Endothelial cell of umbilical vein (primary cell): ENCODE measurements at regions not wholly inside any gene's neighbourhood (a gene's known extent, or its start where the extent isn't known, plus 50 kb on each side); places are given as distances from the start of the nearest gene placed in this dataset.

Experiments used
- EZH2 ChIP-seq: IDR thresholded peaks from 2 replicates; pipeline ENCODE4 v1.6.1; 2012; ENCODE audit warnings: borderline replicate concordance, low read depth, mild to moderate bottlenecking, moderate library complexity, low read length, inconsistent platforms; ENCODE audit not compliant: severe bottlenecking
- FOS ChIP-seq: IDR thresholded peaks from 2 replicates; pipeline ENCODE4 v1.6.1; 2011; ENCODE audit warnings: mild to moderate bottlenecking, low read length, moderate library complexity, borderline replicate concordance; ENCODE audit not compliant: insufficient read depth
- GATA2 ChIP-seq: IDR thresholded peaks from 2 replicates; pipeline ENCODE4 v1.7.0; 2011; ENCODE audit warnings: low read depth, mild to moderate bottlenecking, moderate library complexity, mixed read lengths, low read length; ENCODE audit not compliant: insufficient read length, insufficient read depth
- JUN ChIP-seq: IDR thresholded peaks from 2 replicates; pipeline ENCODE4 v1.6.1; 2011; ENCODE audit warnings: borderline replicate concordance, low read depth; ENCODE audit not compliant: insufficient read length, insufficient read depth
- MYC ChIP-seq: IDR thresholded peaks from one replicate; pipeline ENCODE4 v1.6.1; 2011; ENCODE audit warnings: mild to moderate bottlenecking, low read depth, low read length
- POLR2A ChIP-seq: IDR thresholded peaks from 2 replicates; pipeline ENCODE4 v1.6.1; 2012; ENCODE audit warnings: low read depth, mild to moderate bottlenecking, control low read depth, low read length
- POLR2AphosphoS5 ChIP-seq: IDR thresholded peaks from 2 replicates; pipeline ENCODE4 v1.6.1; 2012; ENCODE audit warnings: low read depth, mild to moderate bottlenecking, control low read depth, low read length, moderate library complexity; ENCODE audit not compliant: insufficient read depth
- TF ChIP-seq, protein P1 (sequence below), 2 donors: IDR thresholded peaks; 1 replicate in 1 of 2; 2 replicates in 1 of 2; pipeline ENCODE4 v1.5.1; 2011; ENCODE audit warnings: low read length in 2 of 2, mild to moderate bottlenecking in 2 of 2, moderate library complexity in 2 of 2, control low read depth in 1 of 2, inconsistent platforms in 1 of 2, low read depth in 1 of 2; ENCODE audit not compliant: insufficient read depth in 1 of 2; ENCODE audit errors: extremely low read depth in 1 of 2
- TF ChIP-seq, protein P2 (sequence below): IDR thresholded peaks from 2 replicates; pipeline ENCODE4 v1.6.1; 2011; ENCODE audit not compliant: insufficient read depth, insufficient read length

DNA sequence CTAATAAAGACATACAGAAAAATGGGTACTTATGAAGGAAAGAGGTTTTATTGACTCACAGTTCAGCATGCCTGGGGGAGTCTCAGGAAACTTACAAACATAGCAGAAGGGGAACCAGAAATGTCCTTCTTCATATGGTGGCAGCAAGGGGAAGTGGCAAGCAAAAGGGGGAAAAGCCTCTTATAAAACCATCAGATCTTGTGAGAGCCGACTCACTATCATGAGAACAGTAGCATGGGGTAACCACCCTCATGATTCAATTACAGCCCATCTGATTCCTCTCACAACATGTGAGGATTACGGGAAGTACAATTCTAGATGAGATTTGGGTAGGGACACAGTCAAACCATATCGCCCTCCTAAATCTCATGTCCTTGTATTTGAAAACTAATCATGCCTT is 1305.4 kb upstream of the SORCS1 start:
- TF ChIP-seq, protein P1, sequence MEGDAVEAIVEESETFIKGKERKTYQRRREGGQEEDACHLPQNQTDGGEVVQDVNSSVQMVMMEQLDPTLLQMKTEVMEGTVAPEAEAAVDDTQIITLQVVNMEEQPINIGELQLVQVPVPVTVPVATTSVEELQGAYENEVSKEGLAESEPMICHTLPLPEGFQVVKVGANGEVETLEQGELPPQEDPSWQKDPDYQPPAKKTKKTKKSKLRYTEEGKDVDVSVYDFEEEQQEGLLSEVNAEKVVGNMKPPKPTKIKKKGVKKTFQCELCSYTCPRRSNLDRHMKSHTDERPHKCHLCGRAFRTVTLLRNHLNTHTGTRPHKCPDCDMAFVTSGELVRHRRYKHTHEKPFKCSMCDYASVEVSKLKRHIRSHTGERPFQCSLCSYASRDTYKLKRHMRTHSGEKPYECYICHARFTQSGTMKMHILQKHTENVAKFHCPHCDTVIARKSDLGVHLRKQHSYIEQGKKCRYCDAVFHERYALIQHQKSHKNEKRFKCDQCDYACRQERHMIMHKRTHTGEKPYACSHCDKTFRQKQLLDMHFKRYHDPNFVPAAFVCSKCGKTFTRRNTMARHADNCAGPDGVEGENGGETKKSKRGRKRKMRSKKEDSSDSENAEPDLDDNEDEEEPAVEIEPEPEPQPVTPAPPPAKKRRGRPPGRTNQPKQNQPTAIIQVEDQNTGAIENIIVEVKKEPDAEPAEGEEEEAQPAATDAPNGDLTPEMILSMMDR (IDR thresholded peaks at IDR 0.05; ENCODE audit: extremely low read depth in 1 of 2, insufficient read depth in 1 of 2, low read depth in 1 of 2, low read length in 2 of 2), result no peak
- TF ChIP-seq POLR2AphosphoS5 (no peak), MYC (no peak), POLR2A (no peak), EZH2 (no peak), FOS (no peak), JUN (no peak), GATA2 (no peak)
- TF ChIP-seq, protein P2, sequence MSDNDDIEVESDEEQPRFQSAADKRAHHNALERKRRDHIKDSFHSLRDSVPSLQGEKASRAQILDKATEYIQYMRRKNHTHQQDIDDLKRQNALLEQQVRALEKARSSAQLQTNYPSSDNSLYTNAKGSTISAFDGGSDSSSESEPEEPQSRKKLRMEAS, result no peak
